ENCODE measurements at regions not wholly inside any gene's neighbourhood (a gene's known extent, or its start where the extent isn't known, plus 50 kb on each side); places are given as distances from the start of the nearest gene placed in this dataset.
A peak's percentile ranks its signal among the peaks of the same experiment; 100 is the strongest.
"Not testable (repeated sequence)": the region's sequence is repeated elsewhere in the genome, so short reads cannot be mapped to it uniquely, and the experiment has no call there.

- not testable (repeated sequence) for H3K27me3 ChIP-seq (ENCODE audit: insufficient read depth, low read length); H3K4me3 ChIP-seq (ENCODE audit: low read length); H3K36me3 ChIP-seq (ENCODE audit: insufficient read depth, low read depth, low read length); H3K9me3 ChIP-seq (ENCODE audit: insufficient read depth, low read depth, low read length); H3K9ac ChIP-seq (ENCODE audit: low read depth, low read length); H3K27ac ChIP-seq (ENCODE audit: low read length)
- peaks cover 13% of the 10 kb centered on the region; the same call in 1 of the 2 replicates for H3K4me1 ChIP-seq (ENCODE audit: insufficient read depth, low read length)
Observed at GRCh38 chr10:3314445-3315085, 142.0 kb upstream of the PITRM1 start.

- not testable (repeated sequence) for H3K27ac ChIP-seq (ENCODE audit: low read length); H3K36me3 ChIP-seq (ENCODE audit: insufficient read depth, low read depth, low read length); H3K9ac ChIP-seq (ENCODE audit: low read depth, low read length); H3K4me3 ChIP-seq (ENCODE audit: low read length); H3K27me3 ChIP-seq (ENCODE audit: insufficient read depth, low read length); H3K9me3 ChIP-seq (ENCODE audit: insufficient read depth, low read depth, low read length)
- H3K4me1 ChIP-seq (ENCODE audit: insufficient read depth, low read length): peaks cover 13% of the 10 kb centered on the region; the same call in 1 of the 2 replicates
Observed at GRCh38 chr10:3313784-3314444, 141.3 kb upstream of the PITRM1 start.

- 0 out of 2 replicates have a peak overlapping the region, but pooled peaks have one; percentile 23 for H3K4me3 ChIP-seq (ENCODE audit: low read length)
- no peaks in the 10 kb centered on the region for H3K36me3 ChIP-seq (ENCODE audit: insufficient read depth, low read depth, low read length)
- no peak overlapping the region for H3K27ac ChIP-seq (ENCODE audit: low read length)
- peaks cover 10% of the 10 kb centered on the region; the same call in 1 of the 2 replicates for H3K27me3 ChIP-seq (ENCODE audit: insufficient read depth, low read length)
- no peaks in the 10 kb centered on the region for H3K9me3 ChIP-seq (ENCODE audit: insufficient read depth, low read depth, low read length)
- H3K9ac ChIP-seq (ENCODE audit: low read depth, low read length): no peak overlapping the region
- peaks cover 13% of the 10 kb centered on the region; the same call in 1 of the 2 replicates for H3K4me1 ChIP-seq (ENCODE audit: insufficient read depth, low read length)
Observed at GRCh38 chr10:3312403-3312940, 139.9 kb upstream of the PITRM1 start.

GRCh38 chr10:3310016-3310784, 137.6 kb upstream of the PITRM1 start:
- no peaks in the 10 kb centered on the region for H3K9me3 ChIP-seq (ENCODE audit: insufficient read depth, low read depth, low read length)

GRCh38 chr10:3306050-3306449, 133.5 kb upstream of the PITRM1 start:
- H3K4me3 ChIP-seq (ENCODE audit: low read length): no peak overlapping the region
- H3K9ac ChIP-seq (ENCODE audit: low read depth, low read length): no peak overlapping the region
- H3K27ac ChIP-seq (ENCODE audit: low read length): no peak overlapping the region
- H3K27me3 ChIP-seq (ENCODE audit: insufficient read depth, low read length): no peaks in the 10 kb centered on the region
- no peaks in the 10 kb centered on the region for H3K9me3 ChIP-seq (ENCODE audit: insufficient read depth, low read depth, low read length)
- H3K36me3 ChIP-seq (ENCODE audit: insufficient read depth, low read depth, low read length): no peaks in the 10 kb centered on the region
- H3K4me1 ChIP-seq (ENCODE audit: insufficient read depth, low read length): no peaks in the 10 kb centered on the region

More at GRCh38 chr10:3310016-3310784, 137.6 kb upstream of the PITRM1 start:
- peaks cover 13% of the 10 kb centered on the region; the same call in 1 of the 2 replicates for H3K4me1 ChIP-seq (ENCODE audit: insufficient read depth, low read length)
- H3K36me3 ChIP-seq (ENCODE audit: insufficient read depth, low read depth, low read length): no peaks in the 10 kb centered on the region
- peaks cover 10% of the 10 kb centered on the region; the same call in 1 of the 2 replicates for H3K27me3 ChIP-seq (ENCODE audit: insufficient read depth, low read length)
- no peak overlapping the region for H3K27ac ChIP-seq (ENCODE audit: low read length)
- H3K4me3 ChIP-seq (ENCODE audit: low read length): no peak overlapping the region
- no peak overlapping the region for H3K9ac ChIP-seq (ENCODE audit: low read depth, low read length)

- Histone ChIP-seq H3K9me3 (ENCODE audit: insufficient read depth, low read depth, low read length) (no peaks in the 10 kb centered on the region), H3K27ac (ENCODE audit: low read length) (no peak overlapping the region), H3K9ac (ENCODE audit: low read depth, low read length) (no peak overlapping the region), H3K27me3 (ENCODE audit: insufficient read depth, low read length) (no peaks in the 10 kb centered on the region), H3K4me1 (ENCODE audit: insufficient read depth, low read length) (peaks cover 4% of the 10 kb centered on the region; the same call in 1 of the 2 replicates), H3K36me3 (ENCODE audit: insufficient read depth, low read depth, low read length) (no peaks in the 10 kb centered on the region), H3K4me3 (ENCODE audit: low read length) (no peak overlapping the region)
Observed at GRCh38 chr10:3295582-3296151, 123.1 kb upstream of the PITRM1 start.

GRCh38 chr10:3294919-3295581, 122.5 kb upstream of the PITRM1 start:
- H3K27ac ChIP-seq (ENCODE audit: low read length): no peak overlapping the region
- no peaks in the 10 kb centered on the region for H3K9me3 ChIP-seq (ENCODE audit: insufficient read depth, low read depth, low read length)
- H3K36me3 ChIP-seq (ENCODE audit: insufficient read depth, low read depth, low read length): no peaks in the 10 kb centered on the region
- no peak overlapping the region for H3K4me3 ChIP-seq (ENCODE audit: low read length)
- peaks cover 4% of the 10 kb centered on the region; the same call in 1 of the 2 replicates for H3K4me1 ChIP-seq (ENCODE audit: insufficient read depth, low read length)
- H3K27me3 ChIP-seq (ENCODE audit: insufficient read depth, low read length): no peaks in the 10 kb centered on the region
- H3K9ac ChIP-seq (ENCODE audit: low read depth, low read length): no peak overlapping the region

GRCh38 chr10:3293581-3294431, 121.2 kb upstream of the PITRM1 start:
- H3K4me3 ChIP-seq (ENCODE audit: low read length): no peak overlapping the region
- H3K9ac ChIP-seq (ENCODE audit: low read depth, low read length): no peak overlapping the region
- no peaks in the 10 kb centered on the region for H3K36me3 ChIP-seq (ENCODE audit: insufficient read depth, low read depth, low read length)
- H3K27ac ChIP-seq (ENCODE audit: low read length): no peak overlapping the region
- peaks cover 4% of the 10 kb centered on the region; the same call in 1 of the 2 replicates for H3K4me1 ChIP-seq (ENCODE audit: insufficient read depth, low read length)
- no peaks in the 10 kb centered on the region for H3K9me3 ChIP-seq (ENCODE audit: insufficient read depth, low read depth, low read length)
- H3K27me3 ChIP-seq (ENCODE audit: insufficient read depth, low read length): no peaks in the 10 kb centered on the region

- Histone ChIP-seq H3K9me3 (ENCODE audit: insufficient read depth, low read depth, low read length) (no peaks in the 10 kb centered on the region), H3K4me3 (ENCODE audit: low read length) (no peak overlapping the region), H3K4me1 (ENCODE audit: insufficient read depth, low read length) (peaks cover 4% of the 10 kb centered on the region; the same call in 1 of the 2 replicates), H3K9ac (ENCODE audit: low read depth, low read length) (no peak overlapping the region), H3K27me3 (ENCODE audit: insufficient read depth, low read length) (no peaks in the 10 kb centered on the region), H3K36me3 (ENCODE audit: insufficient read depth, low read depth, low read length) (no peaks in the 10 kb centered on the region), H3K27ac (ENCODE audit: low read length) (no peak overlapping the region)
Observed at GRCh38 chr10:3292636-3293035, 120.1 kb upstream of the PITRM1 start.

GRCh38 chr10:3290550-3290949, 118.0 kb upstream of the PITRM1 start:
- H3K36me3 ChIP-seq (ENCODE audit: insufficient read depth, low read depth, low read length): no peaks in the 10 kb centered on the region
- no peak overlapping the region for H3K4me3 ChIP-seq (ENCODE audit: low read length)
- no peak overlapping the region for H3K9ac ChIP-seq (ENCODE audit: low read depth, low read length)
- no peaks in the 10 kb centered on the region for H3K9me3 ChIP-seq (ENCODE audit: insufficient read depth, low read depth, low read length)
- peaks cover 4% of the 10 kb centered on the region; the same call in 1 of the 2 replicates for H3K4me1 ChIP-seq (ENCODE audit: insufficient read depth, low read length)
- H3K27me3 ChIP-seq (ENCODE audit: insufficient read depth, low read length): no peaks in the 10 kb centered on the region
- no peak overlapping the region for H3K27ac ChIP-seq (ENCODE audit: low read length)

Measured in iPS-20b (cell line).